HEK293T (cell line): ENCODE measurements at regions not wholly inside any gene's neighbourhood (a gene's known extent, or its start where the extent isn't known, plus 50 kb on each side); places are given as distances from the start of the nearest gene placed in this dataset.

Experiments
- CTCF ChIA-PET: fragments of 350-600 bp; formaldehyde crosslinking; extraction: SDS; loops from one replicate; lab custom pipeline; 2021; ENCODE audit warnings: antibody characterized with exemption, inconsistent platforms; lab: Yijun Ruan, JAX
- POLR2A ChIA-PET: fragments of 350-600 bp; formaldehyde crosslinking; extraction: SDS; loops from one replicate; lab custom pipeline; 2020; ENCODE audit warnings: antibody characterized with exemption, inconsistent platforms; lab: Yijun Ruan, JAX
- DNase-seq: peaks from one replicate; pipeline ENCODE4 v3.0.0; 2012; ENCODE audit warnings: mixed read lengths; ENCODE audit errors: extremely low spot score
- ARNT ChIP-seq: fragments of 450-650 bp; IDR thresholded peaks from 2 replicates; pipeline ENCODE4 v1.6.1; 2017; ENCODE audit warnings: mild to moderate bottlenecking
- BHLHE40 ChIP-seq: fragments of 450-650 bp; IDR thresholded peaks from 2 replicates; pipeline ENCODE4 v1.6.1; 2016; ENCODE audit warnings: mild to moderate bottlenecking, moderate library complexity, borderline replicate concordance
- CTBP1 ChIP-seq: fragments of 450-650 bp; IDR thresholded peaks from 2 replicates; pipeline ENCODE4 v1.6.1; 2016; ENCODE audit warnings: borderline replicate concordance
- ELF4 ChIP-seq: fragments of 450-650 bp; IDR thresholded peaks from 2 replicates; pipeline ENCODE4 v1.6.1; 2017; ENCODE audit warnings: antibody characterized with exemption
- FOXA1 ChIP-seq: fragments of 450-650 bp; IDR thresholded peaks from 2 replicates; pipeline ENCODE4 v1.6.1; 2016; ENCODE audit warnings: mild to moderate bottlenecking
- FOXK2 ChIP-seq: fragments of 450-650 bp; IDR thresholded peaks from 2 replicates; pipeline ENCODE4 v1.6.1; 2016; ENCODE audit warnings: mild to moderate bottlenecking
- FOXM1 ChIP-seq: fragments of 450-650 bp; IDR thresholded peaks from 2 replicates; pipeline ENCODE4 v1.6.1; 2017; ENCODE audit warnings: mild to moderate bottlenecking, borderline replicate concordance
- HDGF ChIP-seq: fragments of 450-650 bp; IDR thresholded peaks from 2 replicates; pipeline ENCODE4 v1.6.1; 2017; ENCODE audit warnings: antibody characterized with exemption, borderline replicate concordance
- L3MBTL2 ChIP-seq: fragments of 450-650 bp; conservative IDR thresholded peaks from 2 replicates; pipeline ENCODE4 v1.6.1; 2016; ENCODE audit warnings: mild to moderate bottlenecking
- LEF1 ChIP-seq: fragments of 450-650 bp; IDR thresholded peaks from 2 replicates; pipeline ENCODE4 v1.6.1; 2017; ENCODE audit warnings: mild to moderate bottlenecking, borderline replicate concordance
- NFRKB ChIP-seq: fragments of 450-650 bp; IDR thresholded peaks from 2 replicates; pipeline ENCODE4 v1.6.1; 2016; ENCODE audit warnings: mild to moderate bottlenecking, moderate library complexity
- PKNOX1 ChIP-seq: fragments of 450-650 bp; IDR thresholded peaks from 2 replicates; pipeline ENCODE4 v1.6.1; 2016
- SP1 ChIP-seq: fragments of 450-650 bp; IDR thresholded peaks from 2 replicates; pipeline ENCODE4 v1.6.1; 2017
- SUZ12 ChIP-seq: fragments of 450-650 bp; IDR thresholded peaks from 2 replicates; pipeline ENCODE4 v1.6.1; 2016; ENCODE audit warnings: mild to moderate bottlenecking
- TARDBP ChIP-seq: fragments of 450-650 bp; IDR thresholded peaks from 2 replicates; pipeline ENCODE4 v1.6.1; 2016
- ZNF384 ChIP-seq: fragments of 450-650 bp; IDR thresholded peaks from 2 replicates; pipeline ENCODE4 v1.6.1; 2016

DNA sequence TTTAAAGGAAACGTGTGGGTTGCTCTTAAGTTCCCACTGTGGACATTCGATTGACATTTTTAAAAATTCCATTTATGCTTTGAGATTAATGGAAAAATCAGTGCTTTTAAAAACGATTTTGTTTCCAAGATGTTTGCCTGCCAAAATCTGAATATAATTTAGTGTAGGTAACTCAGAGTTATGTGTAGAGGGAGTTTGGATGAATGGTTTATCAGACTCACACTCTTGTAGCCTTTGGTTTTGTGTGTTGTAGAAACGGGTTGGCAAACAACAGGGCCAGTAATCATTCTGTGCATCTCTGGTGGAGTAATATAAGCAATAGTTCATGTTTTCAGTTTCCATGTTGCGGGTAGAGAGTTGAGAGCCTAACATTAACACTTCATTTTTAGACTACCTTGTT is 140.6 kb downstream of the RPS12 start:
- POLR2A ChIA-PET, result no interaction called here
- CTCF ChIA-PET, result no interaction called here
- DNase-seq, result no peak
- TF ChIP-seq L3MBTL2 (no peak), TARDBP (no peak), LEF1 (no peak), FOXA1 (no peak), FOXM1 (no peak), BHLHE40 (no peak), CTBP1 (no peak), SUZ12 (no peak), SP1 (no peak), ZNF384 (no peak), HDGF (no peak), NFRKB (no peak), PKNOX1 (no peak), ELF4 (no peak), FOXK2 (no peak), ARNT (no peak)

DNA sequence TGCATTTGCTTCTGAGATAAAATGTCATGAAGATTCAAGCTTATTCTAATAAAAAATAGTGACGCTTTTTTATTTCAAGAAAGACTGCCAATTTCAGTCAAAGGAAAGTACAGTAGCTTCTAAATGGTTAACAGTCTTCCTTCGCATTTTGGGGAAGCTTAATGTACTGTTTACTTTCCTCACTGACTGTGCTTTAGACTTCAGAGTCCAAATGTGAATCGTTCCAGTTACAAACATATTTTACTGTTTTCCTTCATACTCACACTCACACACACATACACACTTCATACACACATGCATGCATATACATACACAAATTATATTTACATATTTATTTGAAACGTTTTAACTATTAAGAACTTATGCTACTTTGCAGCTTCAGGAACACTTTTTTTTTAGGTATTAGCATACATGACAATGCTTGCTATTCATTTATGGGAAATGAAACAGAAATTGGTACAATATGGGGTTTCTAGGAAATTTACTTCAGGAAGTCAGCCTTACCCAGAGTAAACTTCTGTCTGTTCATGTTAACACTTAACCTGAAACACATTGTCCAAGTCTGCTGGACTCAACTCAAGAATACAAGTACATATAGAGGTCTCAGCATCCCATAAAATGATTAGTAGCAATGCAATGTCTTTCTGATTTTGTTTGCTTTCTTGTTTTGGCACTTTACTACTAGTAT is 145.4 kb downstream of the RPS12 start:
- CTCF ChIA-PET, result interaction anchor here (1.2 kb wide), 1 partner anchor 137 kb away, joined by 3 read pairs; no protein-coding TSS in a partner anchor
- no peak for DNase-seq
- TF ChIP-seq FOXA1, result no peak
- no peak for TF ChIP-seq CTBP1
- TF ChIP-seq ZNF384, result no peak
- TF ChIP-seq ARNT, result no peak
- no peak for TF ChIP-seq SP1
- no peak for TF ChIP-seq ELF4
- no peak for TF ChIP-seq FOXK2
- no peak for TF ChIP-seq HDGF
- TF ChIP-seq L3MBTL2, result no peak
- no peak for TF ChIP-seq PKNOX1
- no peak for TF ChIP-seq NFRKB
- TF ChIP-seq LEF1, result no peak
- TF ChIP-seq SUZ12, result no peak
- no peak for TF ChIP-seq BHLHE40
- no peak for TF ChIP-seq FOXM1
- no peak for TF ChIP-seq TARDBP
- POLR2A ChIA-PET, result no interaction called here

DNA sequence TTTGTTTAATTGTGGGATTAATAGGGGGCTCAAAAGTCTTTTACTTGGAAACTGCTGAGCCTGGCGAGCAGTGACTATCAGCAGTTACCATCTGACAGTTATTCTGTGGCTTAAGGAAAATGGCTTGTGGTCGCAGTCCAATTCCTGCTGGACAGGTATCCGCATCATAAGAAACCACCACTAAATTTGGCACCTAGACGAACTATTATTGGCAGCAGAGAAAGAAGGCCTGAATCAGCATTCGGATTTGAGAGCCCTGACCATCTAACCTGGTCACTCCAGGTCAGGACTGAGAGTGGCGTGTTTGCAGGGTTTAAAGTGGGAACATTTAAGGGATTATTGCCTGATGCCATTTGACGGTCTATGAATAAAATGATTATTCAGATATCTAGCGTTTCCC is 146.4 kb downstream of the RPS12 start:
- no peak for DNase-seq
- ChIA-PET POLR2A (no interaction called here), CTCF (interaction anchor here (0.9 to 2.7 kb wide), 2 partner anchors 130 to 229 kb away, joined by 3 to 10 read pairs; no protein-coding TSS in a partner anchor)
- TF ChIP-seq ARNT (no peak), LEF1 (no peak), FOXK2 (no peak), PKNOX1 (no peak), L3MBTL2 (no peak), NFRKB (no peak), FOXM1 (no peak), TARDBP (no peak), FOXA1 (no peak), BHLHE40 (no peak), HDGF (no peak), SP1 (no peak), ELF4 (no peak)

DNA sequence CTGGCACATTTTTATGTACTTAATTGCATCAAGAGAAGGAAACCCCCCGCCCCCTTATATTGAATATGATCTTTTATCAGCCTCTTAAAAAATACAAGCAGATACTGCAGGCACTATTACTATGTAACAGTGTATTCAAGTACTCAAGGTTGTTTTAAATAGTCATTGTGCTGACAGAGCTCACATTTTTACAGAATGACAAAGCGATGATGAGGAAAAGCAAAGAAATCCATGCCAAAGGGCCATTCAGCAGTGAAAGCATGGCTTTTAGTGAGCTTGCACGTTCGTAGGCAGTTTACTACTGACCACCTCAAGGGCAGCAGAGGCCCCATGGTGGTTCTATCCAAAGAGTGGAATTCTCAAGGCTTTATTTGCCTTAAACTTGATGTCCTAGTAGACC is 146.8 kb downstream of the RPS12 start:
- POLR2A ChIA-PET, result no interaction called here
- DNase-seq, result no peak
- TF ChIP-seq NFRKB, result no peak
- TF ChIP-seq L3MBTL2, result no peak
- TF ChIP-seq PKNOX1, result no peak
- no peak for TF ChIP-seq SUZ12
- no peak for TF ChIP-seq ELF4
- CTCF ChIA-PET, result interaction anchor here (0.6 to 2.7 kb wide), 4 partner anchors 24 to 229 kb away, joined by 3 to 10 read pairs (median 4); no protein-coding TSS in a partner anchor

GRCh38 chr6:132961610-132962009 is 147.2 kb downstream of the RPS12 start:
- no peak for DNase-seq
- TF ChIP-seq L3MBTL2 (no peak), ARNT (no peak), FOXA1 (no peak), ZNF384 (no peak), HDGF (no peak), SUZ12 (no peak), TARDBP (no peak), BHLHE40 (no peak), FOXM1 (no peak), LEF1 (no peak), CTBP1 (no peak), ELF4 (no peak), NFRKB (no peak), FOXK2 (no peak), SP1 (no peak), PKNOX1 (no peak)
- CTCF ChIA-PET, result interaction anchor here (0.6 to 2.7 kb wide), 6 partner anchors 13 to 228 kb away, joined by 3 to 10 read pairs (median 6); no protein-coding TSS in a partner anchor
- POLR2A ChIA-PET, result no interaction called here
